ENCODE measurements at regions not wholly inside any gene's neighbourhood (a gene's known extent, or its start where the extent isn't known, plus 50 kb on each side); places are given as distances from the start of the nearest gene placed in this dataset.

DNA sequence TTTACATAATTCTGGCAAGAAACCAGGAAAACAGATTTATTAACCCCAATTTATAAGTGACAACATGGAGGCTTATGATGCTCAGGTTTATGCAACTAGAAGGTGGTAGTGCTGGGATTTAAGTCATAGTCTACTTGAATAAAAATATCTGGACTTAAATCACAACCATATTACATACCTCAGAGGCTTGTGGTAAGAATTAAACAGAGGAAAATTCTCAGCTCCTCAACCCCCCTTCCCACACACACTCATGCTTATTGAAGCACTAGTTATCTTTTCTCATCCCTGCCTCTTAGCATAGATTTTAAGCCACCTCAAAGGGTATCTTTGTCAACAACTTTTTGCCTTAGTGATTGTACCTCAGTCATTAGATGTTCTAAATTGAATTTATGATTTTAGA is 731.0 kb downstream of the PRELID2 start:
- TF ChIP-seq TAF1 (CRISPR knock-in tag; IDR thresholded peaks at IDR 0.05) (no peak), EZH2 (conservative IDR thresholded peaks at IDR 0.05; ENCODE audit: low read depth, low read length) (no peak), ZBTB1 (CRISPR knock-in tag; IDR thresholded peaks at IDR 0.05; ENCODE audit: borderline replicate concordance) (no peak), RAD21 (CRISPR knock-in tag; IDR thresholded peaks at IDR 0.05) (no peak), NR3C1 (CRISPR knock-in tag; IDR thresholded peaks at IDR 0.05) (no peak), FOSL2 (CRISPR knock-in tag; IDR thresholded peaks at IDR 0.05) (no peak), ZNF720 (CRISPR knock-in tag; IDR thresholded peaks at IDR 0.05) (no peak), YY1 (IDR thresholded peaks at IDR 0.05; ENCODE audit: insufficient read depth, insufficient replicate concordance, low read depth, low read length) (no peak), XRCC5 (optimal IDR thresholded peaks at IDR 0.05; ENCODE audit: low read length) (no peak), BORCS8-MEF2B (CRISPR knock-in tag; IDR thresholded peaks at IDR 0.05) (no peak)
- TF ChIP-seq, protein P1, sequence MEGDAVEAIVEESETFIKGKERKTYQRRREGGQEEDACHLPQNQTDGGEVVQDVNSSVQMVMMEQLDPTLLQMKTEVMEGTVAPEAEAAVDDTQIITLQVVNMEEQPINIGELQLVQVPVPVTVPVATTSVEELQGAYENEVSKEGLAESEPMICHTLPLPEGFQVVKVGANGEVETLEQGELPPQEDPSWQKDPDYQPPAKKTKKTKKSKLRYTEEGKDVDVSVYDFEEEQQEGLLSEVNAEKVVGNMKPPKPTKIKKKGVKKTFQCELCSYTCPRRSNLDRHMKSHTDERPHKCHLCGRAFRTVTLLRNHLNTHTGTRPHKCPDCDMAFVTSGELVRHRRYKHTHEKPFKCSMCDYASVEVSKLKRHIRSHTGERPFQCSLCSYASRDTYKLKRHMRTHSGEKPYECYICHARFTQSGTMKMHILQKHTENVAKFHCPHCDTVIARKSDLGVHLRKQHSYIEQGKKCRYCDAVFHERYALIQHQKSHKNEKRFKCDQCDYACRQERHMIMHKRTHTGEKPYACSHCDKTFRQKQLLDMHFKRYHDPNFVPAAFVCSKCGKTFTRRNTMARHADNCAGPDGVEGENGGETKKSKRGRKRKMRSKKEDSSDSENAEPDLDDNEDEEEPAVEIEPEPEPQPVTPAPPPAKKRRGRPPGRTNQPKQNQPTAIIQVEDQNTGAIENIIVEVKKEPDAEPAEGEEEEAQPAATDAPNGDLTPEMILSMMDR (CRISPR knock-in tag; IDR thresholded peaks at IDR 0.05): no peak
- TF ChIP-seq, protein P2, sequence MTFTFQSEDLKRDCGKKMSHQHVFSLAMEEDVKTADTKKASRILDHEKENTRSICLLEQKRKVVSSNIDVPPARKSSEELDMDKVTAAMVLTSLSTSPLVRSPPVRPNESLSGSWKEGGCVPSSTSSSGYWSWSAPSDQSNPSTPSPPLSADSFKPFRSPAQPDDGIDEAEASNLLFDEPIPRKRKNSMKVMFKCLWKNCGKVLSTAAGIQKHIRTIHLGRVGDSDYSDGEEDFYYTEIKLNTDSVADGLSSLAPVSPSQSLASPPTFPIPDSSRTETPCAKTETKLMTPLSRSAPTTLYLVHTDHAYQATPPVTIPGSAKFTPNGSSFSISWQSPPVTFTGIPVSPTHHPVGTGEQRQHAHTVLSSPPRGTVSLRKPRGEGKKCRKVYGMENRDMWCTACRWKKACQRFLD (CRISPR knock-in tag; IDR thresholded peaks at IDR 0.05; ENCODE audit: borderline replicate concordance): no peak
- TF ChIP-seq, protein P3, sequence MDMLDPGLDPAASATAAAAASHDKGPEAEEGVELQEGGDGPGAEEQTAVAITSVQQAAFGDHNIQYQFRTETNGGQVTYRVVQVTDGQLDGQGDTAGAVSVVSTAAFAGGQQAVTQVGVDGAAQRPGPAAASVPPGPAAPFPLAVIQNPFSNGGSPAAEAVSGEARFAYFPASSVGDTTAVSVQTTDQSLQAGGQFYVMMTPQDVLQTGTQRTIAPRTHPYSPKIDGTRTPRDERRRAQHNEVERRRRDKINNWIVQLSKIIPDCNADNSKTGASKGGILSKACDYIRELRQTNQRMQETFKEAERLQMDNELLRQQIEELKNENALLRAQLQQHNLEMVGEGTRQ (IDR thresholded peaks at IDR 0.05; ENCODE audit: low read depth, low read length): no peak
- TF ChIP-seq, protein P3 (CRISPR knock-in tag; IDR thresholded peaks at IDR 0.05; ENCODE audit: borderline replicate concordance): no peak

Data from HepG2 (cell line).